VCaP (cell line): ENCODE measurements at regions not wholly inside any gene's neighbourhood (a gene's known extent, or its start where the extent isn't known, plus 50 kb on each side); places are given as distances from the start of the nearest gene placed in this dataset.
A peak's percentile ranks its signal among the peaks of the same experiment; 100 is the strongest.

ENCODE experiments used
- H3K27ac ChIP-seq: fragments of 450-650 bp; 2 replicates; pipeline ENCODE4 v1.5.1; 2017
- CTCF ChIP-seq: fragments of 450-650 bp; conservative IDR thresholded peaks from 2 replicates; pipeline ENCODE4 v1.5.1; 2017; ENCODE audit warnings: mild to moderate bottlenecking, moderate library complexity

- H3K27ac ChIP-seq, result no peak overlapping the region
- TF ChIP-seq CTCF, result no peak
These were observed 51.2 kb upstream of the CARD11 start for GRCh38 chr7:3094701-3095445.

GRCh38 chr7:3097734-3098133, 54.1 kb upstream of the CARD11 start:
- H3K27ac ChIP-seq, result peak overlapping the region; percentile 45
- TF ChIP-seq CTCF, result no peak

- TF ChIP-seq CTCF, result no peak
- peak overlapping the region; percentile 85 for H3K27ac ChIP-seq
These were observed 58.5 kb upstream of the CARD11 start for GRCh38 chr7:3102159-3102558.

GRCh38 chr7:3103614-3104398, 60.1 kb upstream of the CARD11 start:
- no peak for TF ChIP-seq CTCF
- H3K27ac ChIP-seq, result peak overlapping the region; percentile 85

GRCh38 chr7:3105856-3106255, 62.2 kb upstream of the CARD11 start:
- peak overlapping the region; percentile 85 for H3K27ac ChIP-seq
- TF ChIP-seq CTCF, result no peak

- H3K27ac ChIP-seq, result peak overlapping the region; percentile 85
- TF ChIP-seq CTCF, result no peak
These were observed 62.7 kb upstream of the CARD11 start for GRCh38 chr7:3106361-3106826.

- peak overlapping the region; percentile 85 for H3K27ac ChIP-seq
- TF ChIP-seq CTCF, result no peak
These were observed 63.6 kb upstream of the CARD11 start for GRCh38 chr7:3107228-3107763.
